Stomach smooth muscle (tissue), 2 donors: ENCODE measurements at regions not wholly inside any gene's neighbourhood (a gene's known extent, or its start where the extent isn't known, plus 50 kb on each side); places are given as distances from the start of the nearest gene placed in this dataset.
A peak's percentile ranks its signal among the peaks of the same experiment; 100 is the strongest.
"Not testable (repeated sequence)": the region's sequence is repeated elsewhere in the genome, so short reads cannot be mapped to it uniquely, and the experiment has no call there.

Experiments
- H3K27ac ChIP-seq: one replicate; pipeline ENCODE4 v1.7.0; 2013; ENCODE audit warnings: mild to moderate bottlenecking, low read length, inconsistent platforms
- H3K27me3 ChIP-seq, 2 donors: one replicate each; pipeline ENCODE4 v1.7.0; 2013; ENCODE audit warnings: low read length in 2 of 2; ENCODE audit not compliant: insufficient read depth in 2 of 2, control insufficient read depth in 1 of 2
- H3K36me3 ChIP-seq, 2 donors: one replicate each; pipeline ENCODE4 v1.7.0; 2013; ENCODE audit warnings: low read length in 2 of 2; ENCODE audit not compliant: control insufficient read depth in 2 of 2, insufficient read depth in 2 of 2
- H3K4me1 ChIP-seq: one replicate; pipeline ENCODE4 v1.7.0; 2013; ENCODE audit warnings: low read length; ENCODE audit not compliant: control insufficient read depth, insufficient read depth
- H3K4me3 ChIP-seq, 2 donors: one replicate each; pipeline ENCODE4 v1.7.0; 2013; ENCODE audit warnings: low read length in 2 of 2
- H3K9ac ChIP-seq, 2 donors: one replicate each; pipeline ENCODE4 v1.7.0; 2013; ENCODE audit warnings: low read length in 2 of 2, mild to moderate bottlenecking in 1 of 2
- H3K9me3 ChIP-seq, 2 donors: one replicate each; pipeline ENCODE4 v1.7.0; 2013; ENCODE audit warnings: low read length in 2 of 2; ENCODE audit not compliant: control insufficient read depth in 2 of 2
- donor health status: healthy.
- donor health status: Pancreatic carcinoma.

GRCh38 chr3:125916376-125916978 is 52.5 kb upstream of the ROPN1B start:
- no peaks in the 10 kb centered on the region for H3K9me3 ChIP-seq
- peak overlapping the region; percentile 46 for H3K27ac ChIP-seq
- peak overlapping the region; percentile 70 to 81 for H3K4me3 ChIP-seq
- no peaks in the 10 kb centered on the region for H3K27me3 ChIP-seq
- H3K9ac ChIP-seq, result peak overlapping the region; percentile 55 to 68
- H3K4me1 ChIP-seq, result peaks cover 6% of the 10 kb centered on the region
- H3K36me3 ChIP-seq, result no peaks in the 10 kb centered on the region

- H3K27me3 ChIP-seq, H3K9me3 ChIP-seq, H3K4me1 ChIP-seq, H3K36me3 ChIP-seq: not testable (repeated sequence)
- Histone ChIP-seq H3K9ac (peak overlapping the region; percentile 55 to 68), H3K4me3 (peak overlapping the region; percentile 70 to 81), H3K27ac (peak overlapping the region; percentile 46)
These were observed 51.9 kb upstream of the ROPN1B start for GRCh38 chr3:125917020-125917549.

- H3K4me3 ChIP-seq, H3K36me3 ChIP-seq, H3K27me3 ChIP-seq, H3K4me1 ChIP-seq, H3K27ac ChIP-seq, H3K9ac ChIP-seq, H3K9me3 ChIP-seq: not testable (repeated sequence)
These were observed 51.0 kb upstream of the ROPN1B start for GRCh38 chr3:125918024-125918423.

- not testable (repeated sequence) for H3K4me3 ChIP-seq, H3K9me3 ChIP-seq, H3K27ac ChIP-seq, H3K9ac ChIP-seq, H3K27me3 ChIP-seq, H3K4me1 ChIP-seq, H3K36me3 ChIP-seq
These were observed 50.5 kb upstream of the ROPN1B start for GRCh38 chr3:125918451-125918850.

- not testable (repeated sequence) for H3K27ac ChIP-seq, H3K4me3 ChIP-seq, H3K9me3 ChIP-seq, H3K36me3 ChIP-seq, H3K9ac ChIP-seq, H3K27me3 ChIP-seq, H3K4me1 ChIP-seq
These were observed 50.1 kb upstream of the ROPN1B start for GRCh38 chr3:125918866-125919265.
